Urinary bladder (tissue), 3 donors: ENCODE measurements at regions not wholly inside any gene's neighbourhood (a gene's known extent, or its start where the extent isn't known, plus 50 kb on each side); places are given as distances from the start of the nearest gene placed in this dataset.

ENCODE experiments used
- DNase-seq: peaks from one replicate; pipeline ENCODE4 v3.0.0-alpha.2; 2015; ENCODE audit errors: extremely low spot score
- H3K27ac ChIP-seq: one replicate; pipeline ENCODE4 v1.5.1; 2013; ENCODE audit warnings: low read depth, mild to moderate bottlenecking, moderate library complexity
- H3K36me3 ChIP-seq: one replicate; pipeline ENCODE4 v1.6.1; 2013; ENCODE audit warnings: mild to moderate bottlenecking, moderate library complexity; ENCODE audit not compliant: insufficient read depth
- H3K4me1 ChIP-seq: one replicate; pipeline ENCODE4 v1.6.1; 2013; ENCODE audit warnings: mild to moderate bottlenecking, moderate library complexity; ENCODE audit not compliant: insufficient read depth
- H3K4me3 ChIP-seq: one replicate; pipeline ENCODE4 v1.5.1; 2013; ENCODE audit warnings: low read depth, low read length
- WGBS: extraction: QIAGEN DNeasy Blood & Tissue Kit; methylation state at CpG from one replicate; pipeline ENCODE4 v1.1.7; 2013; 5-methylcytosine and 5-hydroxymethylcytosine counted together
- donor health status: healthy with polysubstance abuse.
- donor health status: healthy.

DNA sequence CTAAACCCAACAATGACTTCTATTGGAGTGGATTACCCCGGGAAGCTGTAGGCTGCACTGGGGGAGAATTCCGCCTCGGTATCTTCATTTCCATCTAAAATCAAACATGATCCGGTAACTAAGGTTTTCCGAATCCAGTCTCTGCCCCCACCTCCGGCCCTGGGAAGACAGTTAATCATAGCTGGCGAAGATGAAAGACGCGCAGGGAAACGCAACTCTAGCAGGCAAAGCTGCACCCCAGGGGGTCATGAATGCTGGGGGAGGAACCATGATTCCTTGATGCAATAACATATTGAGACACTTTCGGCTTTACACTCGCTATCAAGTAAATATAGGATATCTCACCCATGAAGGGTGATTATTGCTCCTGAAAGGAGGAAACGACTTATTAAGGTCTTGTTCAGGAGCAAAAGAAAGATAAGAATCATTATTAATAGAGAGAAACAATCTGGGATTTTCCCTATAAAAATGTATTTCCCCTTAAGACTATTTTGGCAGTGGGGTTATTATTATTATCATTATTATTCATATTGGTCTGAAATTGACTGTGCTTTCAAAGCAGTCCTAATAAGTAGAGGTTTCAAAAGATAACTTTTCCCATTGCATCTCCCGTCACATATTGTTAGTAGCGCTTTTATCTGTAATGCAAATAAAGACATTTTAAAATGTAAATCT, 614.9 kb downstream of the VRK1 start:
- DNase-seq, result no peak
- H3K27ac ChIP-seq, result no peak overlapping the region
- no peaks in the 10 kb centered on the region for H3K4me1 ChIP-seq
- 5% methylated on average over 15 of the region's 15 CpGs for whole genome bisulfite sequencing
- no peaks in the 10 kb centered on the region for H3K36me3 ChIP-seq
- H3K4me3 ChIP-seq, result no peak overlapping the region

DNA sequence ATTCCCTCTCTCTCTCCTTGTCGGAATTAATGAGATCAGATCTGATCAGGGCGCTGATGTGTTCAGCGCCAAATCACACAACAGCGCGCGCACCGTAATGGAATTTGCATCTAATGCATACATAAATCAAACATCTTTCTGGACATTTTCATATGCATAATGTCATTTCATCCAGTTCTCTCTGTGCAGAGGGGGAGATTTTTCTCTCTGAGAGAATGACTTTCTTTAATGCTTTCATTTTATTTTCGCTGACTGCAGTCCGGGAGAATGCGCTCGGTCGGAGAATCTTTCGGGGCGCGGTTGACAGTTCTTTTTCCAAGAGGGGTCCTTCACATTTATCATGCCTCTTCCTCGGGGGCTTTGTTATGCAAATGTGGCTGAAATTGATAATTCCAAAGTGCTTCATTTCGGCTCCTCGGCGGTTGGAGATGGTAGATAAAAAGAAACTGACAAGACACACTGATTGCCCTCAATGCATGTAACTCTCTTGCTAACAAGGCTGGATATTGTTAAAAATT, 615.9 kb downstream of the VRK1 start:
- no peaks in the 10 kb centered on the region for H3K4me1 ChIP-seq
- no peak for DNase-seq
- no peak overlapping the region for H3K27ac ChIP-seq
- H3K4me3 ChIP-seq, result no peak overlapping the region
- H3K36me3 ChIP-seq, result no peaks in the 10 kb centered on the region
- 3% methylated on average over 19 of the region's 19 CpGs for WGBS

DNA sequence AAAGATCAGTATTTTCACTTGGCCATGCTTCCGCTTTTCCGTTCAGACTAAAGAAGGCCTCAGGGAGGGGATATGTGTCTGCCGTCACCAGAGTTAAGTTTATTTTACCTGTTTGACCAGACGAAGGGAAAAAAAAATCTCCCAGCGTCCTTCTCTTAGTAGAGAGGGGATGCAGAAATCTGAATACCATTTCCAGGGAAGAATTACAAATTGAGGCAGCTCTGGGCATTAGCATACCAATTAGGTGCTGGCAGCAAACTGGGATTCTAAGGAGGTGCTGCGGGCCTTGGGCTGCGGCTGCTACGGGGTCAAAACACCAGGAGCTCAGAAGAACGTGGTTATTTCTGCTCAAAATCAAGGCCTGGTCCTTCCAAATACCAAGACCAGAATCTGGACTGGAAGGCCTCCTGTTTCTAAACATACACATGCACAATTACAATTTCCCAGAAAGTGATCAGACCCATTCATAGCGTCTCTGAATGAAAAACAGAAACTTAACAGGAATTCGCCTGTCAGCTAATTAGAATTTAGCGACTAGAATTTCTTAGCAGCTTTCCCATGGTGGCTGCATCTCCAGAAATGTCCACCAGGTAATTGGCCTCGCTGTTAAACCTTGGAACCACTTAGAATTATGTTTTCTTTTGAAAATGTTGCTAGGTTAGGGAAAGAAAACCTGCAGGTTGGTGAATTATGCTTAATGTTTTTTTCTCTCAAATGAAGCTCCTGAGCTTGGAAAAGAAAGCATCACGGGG, 617.0 kb downstream of the VRK1 start:
- no peak overlapping the region for H3K27ac ChIP-seq
- no peak overlapping the region for H3K4me3 ChIP-seq
- H3K4me1 ChIP-seq, result no peaks in the 10 kb centered on the region
- no peak for DNase-seq
- 43% methylated on average over 14 of the region's 14 CpGs for WGBS
- no peaks in the 10 kb centered on the region for H3K36me3 ChIP-seq

DNA sequence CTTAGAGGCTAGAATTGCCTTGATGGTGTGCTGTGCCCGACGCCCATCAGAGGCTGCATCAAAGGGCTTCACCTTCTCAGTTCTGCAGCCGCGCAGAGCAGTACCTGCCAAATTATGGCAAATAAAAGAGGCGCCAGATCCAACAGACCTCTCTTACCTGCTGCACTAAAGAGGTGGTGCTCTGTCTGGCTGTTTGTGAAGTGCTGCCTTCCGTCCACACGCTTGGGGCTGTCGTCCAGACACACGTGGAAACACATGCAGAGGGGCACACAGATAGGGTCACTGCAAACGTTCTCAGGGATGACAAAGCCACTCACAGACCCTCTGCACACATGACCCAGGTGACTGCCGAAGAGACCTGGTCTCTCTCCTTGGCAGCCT, 617.5 kb downstream of the VRK1 start:
- Histone ChIP-seq H3K36me3 (no peaks in the 10 kb centered on the region), H3K4me1 (no peaks in the 10 kb centered on the region), H3K27ac (no peak overlapping the region), H3K4me3 (no peak overlapping the region)
- WGBS, result 47% methylated on average over 11 of the region's 11 CpGs
- no peak for DNase-seq

DNA sequence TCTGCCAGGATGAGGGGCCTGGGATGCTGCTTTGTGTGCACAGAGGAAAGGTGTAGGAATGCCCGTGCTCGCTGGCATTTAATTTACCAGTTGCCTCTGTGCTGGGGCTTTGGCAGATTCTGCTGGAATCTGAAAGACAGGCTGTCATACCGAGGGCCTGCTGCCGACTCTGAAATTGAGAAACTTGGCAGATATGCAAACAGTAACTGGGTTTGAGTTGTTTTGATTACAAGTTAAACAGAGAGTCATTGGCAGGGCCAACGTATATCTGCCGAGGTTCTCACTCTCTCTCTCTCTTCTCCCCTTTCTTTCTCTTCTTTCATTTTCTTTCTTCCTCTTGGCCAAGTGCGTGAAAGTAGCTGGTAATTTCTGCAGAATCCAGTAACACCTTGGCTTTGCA, 618.7 kb downstream of the VRK1 start:
- 34% methylated on average over 7 of the region's 7 CpGs for WGBS
- no peak overlapping the region for H3K4me3 ChIP-seq
- H3K4me1 ChIP-seq, result no peaks in the 10 kb centered on the region
- no peaks in the 10 kb centered on the region for H3K36me3 ChIP-seq
- H3K27ac ChIP-seq, result no peak overlapping the region
- no peak for DNase-seq

DNA sequence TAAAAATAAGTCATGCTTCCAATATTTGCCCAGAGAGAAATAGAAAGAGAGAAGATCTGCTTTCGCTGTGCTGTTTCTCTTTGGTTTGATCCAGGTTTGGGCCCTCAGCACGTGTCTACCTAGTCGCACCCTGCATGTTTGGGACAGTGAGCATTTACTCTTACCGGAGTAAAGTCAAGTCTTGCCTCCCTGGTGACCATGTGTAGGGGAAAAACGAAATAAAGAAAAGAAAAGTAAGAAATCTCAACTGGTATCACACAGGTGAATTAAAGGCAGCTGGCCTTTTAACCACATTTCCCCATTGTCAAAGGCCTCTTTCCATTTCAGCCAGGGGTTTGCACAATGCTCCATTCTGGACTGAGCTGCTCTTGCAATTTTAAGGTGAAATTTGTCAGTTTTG, 619.4 kb downstream of the VRK1 start:
- 76% methylated on average over 5 of the region's 5 CpGs for WGBS
- no peak overlapping the region for H3K4me3 ChIP-seq
- H3K36me3 ChIP-seq, result no peaks in the 10 kb centered on the region
- no peak overlapping the region for H3K27ac ChIP-seq
- DNase-seq, result no peak
- H3K4me1 ChIP-seq, result no peaks in the 10 kb centered on the region

DNA sequence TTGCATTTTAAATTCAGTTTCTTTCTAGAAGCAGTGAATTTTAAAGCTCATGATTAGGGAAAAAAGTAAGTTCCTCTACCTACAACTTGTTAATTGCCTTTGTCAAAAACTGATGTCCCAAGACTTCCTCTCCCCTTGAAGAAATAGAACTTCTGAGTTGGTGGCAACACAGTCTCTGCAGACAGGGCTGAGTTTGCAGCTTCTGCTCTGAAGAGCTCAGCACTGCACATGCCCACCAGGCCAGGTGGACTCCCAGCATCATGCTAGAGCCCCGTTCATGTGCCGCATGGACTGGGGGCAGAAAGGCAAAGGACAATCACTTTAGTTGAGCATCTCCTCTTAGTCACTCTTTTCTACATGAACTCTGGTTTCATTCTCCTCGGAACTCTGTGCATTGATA, 620.1 kb downstream of the VRK1 start:
- Histone ChIP-seq H3K36me3 (no peaks in the 10 kb centered on the region), H3K27ac (no peak overlapping the region), H3K4me3 (no peak overlapping the region), H3K4me1 (no peaks in the 10 kb centered on the region)
- 86% methylated on average over 3 of the region's 3 CpGs for whole genome bisulfite sequencing
- no peak for DNase-seq

DNA sequence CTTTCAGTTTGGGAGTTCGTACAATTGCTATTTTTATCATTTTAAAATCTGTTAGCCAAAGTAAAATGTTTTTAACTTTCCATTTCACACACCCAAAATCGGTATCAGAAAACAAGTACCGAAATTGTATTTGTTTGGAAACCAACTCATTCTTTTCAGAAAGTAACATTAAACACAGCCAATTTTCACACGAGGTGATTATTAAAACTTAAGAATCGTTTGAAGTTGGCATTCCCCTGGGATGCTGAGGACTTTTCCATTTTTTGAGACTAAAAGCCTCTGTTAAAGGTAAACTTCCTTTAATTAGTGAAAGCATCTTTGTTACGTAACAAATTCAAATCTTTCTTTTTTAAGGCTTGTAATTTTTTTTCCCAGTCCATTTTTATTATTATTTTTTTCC, 623.0 kb downstream of the VRK1 start:
- Histone ChIP-seq H3K27ac (no peak overlapping the region), H3K4me1 (no peaks in the 10 kb centered on the region), H3K36me3 (no peaks in the 10 kb centered on the region), H3K4me3 (no peak overlapping the region)
- 48% methylated on average over 6 of the region's 6 CpGs for WGBS
- no peak for DNase-seq

DNA sequence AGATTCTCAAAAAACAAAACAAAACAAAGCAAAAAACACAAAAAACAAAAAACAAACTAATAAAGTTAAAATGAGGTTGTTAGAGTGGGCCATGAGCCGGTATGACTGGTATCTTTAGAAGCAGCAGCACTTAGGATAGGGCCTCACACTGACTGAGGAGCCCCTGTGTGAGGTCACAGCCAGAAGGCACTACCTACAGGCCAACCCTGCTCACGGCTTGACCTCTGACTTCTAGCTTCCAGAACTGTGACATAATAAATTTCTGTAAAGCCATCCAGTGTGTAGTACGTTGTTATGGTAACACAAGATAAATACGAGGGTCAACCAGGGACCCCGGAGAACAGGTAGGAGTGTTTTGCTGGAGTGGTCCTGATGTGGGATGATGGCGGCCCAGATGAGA, 629.6 kb downstream of the VRK1 start:
- no peaks in the 10 kb centered on the region for H3K36me3 ChIP-seq
- no peaks in the 10 kb centered on the region for H3K4me1 ChIP-seq
- no peak for DNase-seq
- no peak overlapping the region for H3K27ac ChIP-seq
- H3K4me3 ChIP-seq, result no peak overlapping the region
- 61% methylated on average over 6 of the region's 6 CpGs for WGBS

DNA sequence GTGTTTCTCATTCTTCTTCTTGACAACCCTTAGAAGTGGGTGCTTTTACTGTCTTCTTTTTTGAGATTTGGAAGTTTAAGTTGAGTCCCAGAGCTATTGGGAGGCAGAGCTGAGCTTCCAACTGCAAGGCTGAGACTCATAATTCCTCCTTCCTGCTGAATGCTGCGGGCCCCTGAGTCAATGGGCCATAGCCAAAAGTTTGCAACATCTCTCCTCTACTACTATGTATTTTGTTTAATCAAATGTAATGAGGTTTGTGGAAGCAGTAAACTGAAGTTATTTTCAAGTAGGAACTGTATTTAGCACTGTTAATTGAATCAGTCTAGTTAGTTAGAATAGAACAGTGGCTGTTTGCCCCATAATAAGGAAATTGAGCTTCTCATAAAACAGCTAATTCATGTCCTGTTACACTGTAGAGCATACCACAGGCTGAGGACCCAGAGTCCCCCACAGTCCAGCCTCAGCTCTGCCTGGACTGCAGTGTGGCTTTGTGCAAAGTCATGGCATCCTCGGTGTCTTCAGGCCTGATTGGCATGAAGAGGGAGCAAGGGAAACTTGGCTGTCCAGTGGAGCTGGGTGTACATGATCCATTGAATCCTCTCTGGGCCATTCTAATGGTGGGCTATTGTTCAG, 631.7 kb downstream of the VRK1 start:
- no peak overlapping the region for H3K27ac ChIP-seq
- no peaks in the 10 kb centered on the region for H3K36me3 ChIP-seq
- no peaks in the 10 kb centered on the region for H3K4me1 ChIP-seq
- no peak overlapping the region for H3K4me3 ChIP-seq
- no peak for DNase-seq
- WGBS, result 65% methylated on average over 2 of the region's 2 CpGs

DNA sequence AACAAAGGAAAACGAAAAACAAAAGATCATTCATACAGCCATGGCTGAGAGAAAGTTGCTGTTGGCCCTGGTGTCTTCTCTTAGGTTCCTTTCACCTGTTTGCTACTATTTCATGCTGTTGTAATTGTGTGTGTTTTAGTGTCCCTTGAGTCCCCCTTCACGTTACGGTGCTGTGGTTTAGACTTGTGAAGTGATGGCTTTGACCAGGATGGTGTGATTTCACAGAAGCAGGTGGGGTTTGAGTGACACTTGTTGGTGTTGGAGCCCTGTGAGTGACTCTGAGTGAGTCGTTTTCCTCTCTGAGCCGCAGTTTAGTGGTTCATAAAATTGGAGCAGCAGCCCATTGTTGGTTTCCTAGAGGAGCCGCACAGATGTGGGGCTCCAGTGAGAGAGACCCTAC, 635.4 kb downstream of the VRK1 start:
- Histone ChIP-seq H3K4me1 (no peaks in the 10 kb centered on the region), H3K4me3 (no peak overlapping the region), H3K27ac (no peak overlapping the region), H3K36me3 (no peaks in the 10 kb centered on the region)
- DNase-seq, result no peak
- 64% methylated on average over 6 of the region's 6 CpGs for WGBS

DNA sequence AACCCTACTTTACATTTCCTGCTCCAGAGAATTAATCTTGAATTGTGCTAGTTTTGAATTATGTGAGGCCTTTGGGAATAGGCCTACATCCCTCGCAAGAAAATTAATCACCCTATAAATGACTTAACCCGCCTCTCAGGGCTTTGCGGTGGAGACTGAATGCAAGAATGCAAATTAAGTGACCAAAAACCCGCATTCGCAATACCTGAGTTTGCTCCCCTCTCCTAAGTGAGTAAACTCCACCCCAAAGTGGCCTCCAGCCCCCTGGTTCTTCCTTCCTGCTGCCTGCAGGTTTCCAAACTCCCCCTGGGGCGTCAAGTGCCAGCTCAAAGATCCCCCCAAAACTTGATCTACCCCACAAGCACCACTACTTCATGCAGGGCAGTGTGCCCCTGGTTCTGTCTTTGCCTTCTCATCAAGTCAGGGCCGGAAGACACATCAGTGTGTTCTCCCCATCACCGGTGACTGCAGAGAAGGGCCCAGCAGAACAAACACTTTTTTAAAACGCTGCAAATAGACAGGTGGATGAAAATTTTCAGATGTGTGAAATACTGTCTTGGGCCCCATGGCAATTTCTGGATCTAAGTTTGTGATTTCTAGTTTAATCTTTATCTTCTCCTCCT, 644.7 kb downstream of the VRK1 start:
- DNase-seq, result no peak
- Histone ChIP-seq H3K4me3 (no peak overlapping the region), H3K4me1 (no peaks in the 10 kb centered on the region), H3K36me3 (no peaks in the 10 kb centered on the region), H3K27ac (no peak overlapping the region)
- WGBS, result 70% methylated on average over 9 of the region's 9 CpGs

DNA sequence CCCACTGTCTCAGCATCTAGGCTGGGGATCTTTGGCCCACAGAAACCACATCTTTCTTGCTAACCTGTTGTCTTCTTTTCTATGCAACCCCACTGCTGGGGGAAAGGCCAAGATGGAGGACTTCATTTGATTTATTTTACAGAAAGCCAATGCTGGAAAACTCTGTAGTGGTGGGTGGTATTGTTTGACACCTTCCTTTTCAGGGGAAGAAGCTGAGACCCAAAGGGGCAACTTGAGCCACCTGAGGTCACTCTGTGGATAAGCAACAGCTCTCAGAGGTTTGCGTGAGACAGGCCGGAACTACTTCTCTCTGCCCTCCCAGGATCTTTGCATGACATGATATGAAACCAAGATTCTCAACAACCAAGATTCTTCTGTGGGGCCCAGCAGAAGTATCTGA, 645.2 kb downstream of the VRK1 start:
- 74% methylated on average over 2 of the region's 2 CpGs for WGBS
- no peak overlapping the region for H3K27ac ChIP-seq
- DNase-seq, result no peak
- H3K4me3 ChIP-seq, result no peak overlapping the region
- H3K36me3 ChIP-seq, result no peaks in the 10 kb centered on the region
- H3K4me1 ChIP-seq, result no peaks in the 10 kb centered on the region

DNA sequence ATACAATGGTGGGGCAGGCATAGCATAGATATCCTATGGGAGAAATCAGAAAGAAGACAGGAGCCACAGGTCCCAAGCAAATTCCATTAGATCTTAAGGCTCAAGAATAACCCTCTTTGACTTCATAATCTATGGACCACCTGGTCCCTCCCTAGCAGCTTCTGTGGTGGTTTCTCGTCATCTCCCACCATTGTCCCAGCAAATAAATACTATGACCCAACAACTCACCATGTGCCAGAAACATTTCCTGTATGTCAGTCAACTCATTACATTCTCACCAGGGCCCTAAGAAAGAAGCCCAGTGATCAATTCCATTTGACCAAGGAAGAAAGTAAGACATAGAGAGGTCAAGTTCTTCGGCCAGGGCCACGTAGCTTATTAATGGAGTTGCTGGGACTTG, 646.2 kb downstream of the VRK1 start:
- no peak overlapping the region for H3K4me3 ChIP-seq
- no peaks in the 10 kb centered on the region for H3K36me3 ChIP-seq
- no peak overlapping the region for H3K27ac ChIP-seq
- 80% methylated on average over 3 of the region's 3 CpGs for WGBS
- H3K4me1 ChIP-seq, result no peaks in the 10 kb centered on the region
- DNase-seq, result no peak
